GM21515 (cell line): ENCODE measurements at regions not wholly inside any gene's neighbourhood (a gene's known extent, or its start where the extent isn't known, plus 50 kb on each side); places are given as distances from the start of the nearest gene placed in this dataset.
"Not testable (repeated sequence)": the region's sequence is repeated elsewhere in the genome, so short reads cannot be mapped to it uniquely, and the experiment has no call there.

Experiments used
- ATAC-seq: cut with Tn5 transposase; IDR thresholded peaks from one replicate; pipeline ENCODE4 v1.9.1; 2021; ENCODE audit not compliant: unreplicated experiment

- ATAC-seq, result no peak
Observed at GRCh38 chr12:33514893-33515292, 75.3 kb upstream of the SYT10 start.

DNA sequence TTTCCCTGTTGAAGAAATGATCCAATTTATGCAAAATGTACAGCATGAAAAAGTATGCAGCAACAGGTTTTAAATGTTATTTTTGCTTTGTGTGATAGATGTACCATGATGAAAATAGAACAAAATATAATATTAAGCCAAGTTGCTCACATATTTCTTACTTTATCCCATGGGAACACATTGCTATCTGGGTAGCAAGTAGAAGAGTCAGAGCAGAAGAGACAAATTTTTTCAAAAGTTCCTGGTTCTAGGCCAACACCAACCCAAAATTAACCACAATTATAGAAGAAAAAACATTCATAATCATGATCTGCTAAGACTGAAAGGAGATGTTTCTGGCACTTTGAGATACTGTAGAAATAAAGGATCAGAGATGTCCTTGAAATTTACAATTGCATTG is 79.9 kb upstream of the SYT10 start:
- ATAC-seq, result no peak

DNA sequence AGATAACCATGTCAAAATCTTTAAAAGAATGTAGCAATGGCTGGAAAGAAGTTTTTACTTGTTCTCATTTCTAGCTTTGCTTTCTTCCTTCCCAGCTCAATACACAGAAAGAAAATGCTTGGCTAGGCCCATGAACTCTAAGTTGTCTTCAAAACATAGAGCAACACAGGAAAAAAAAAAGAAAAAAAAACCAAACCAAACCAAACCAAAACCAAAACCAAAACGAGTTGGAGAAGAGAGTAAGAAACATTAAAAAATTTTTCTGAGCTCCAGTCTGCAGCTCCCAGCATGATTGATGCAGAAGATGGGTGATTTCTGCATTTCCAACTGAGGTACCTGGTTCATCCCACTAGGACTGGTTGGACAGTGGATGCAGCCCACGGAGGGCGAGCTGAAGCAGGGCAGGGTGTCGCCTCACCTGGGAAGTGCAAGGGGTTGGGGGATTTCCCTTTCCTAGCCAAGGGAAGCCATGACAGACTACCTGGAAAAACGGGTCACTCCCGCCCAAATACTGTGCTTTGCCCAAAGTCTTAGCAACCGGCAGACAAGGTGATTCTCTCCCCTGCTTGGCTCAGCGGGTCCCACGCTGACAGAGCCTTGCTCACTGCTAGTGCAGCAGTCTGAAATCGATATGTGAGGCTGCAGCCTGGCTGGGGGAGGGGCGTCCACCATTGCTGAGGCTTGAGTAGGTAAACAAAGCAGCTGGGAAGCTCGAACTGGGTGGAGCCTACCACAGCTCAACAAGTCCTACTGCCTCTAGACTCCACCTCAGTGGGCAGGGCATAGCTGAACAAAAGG is 81.1 kb upstream of the SYT10 start:
- not testable (repeated sequence) for ATAC-seq

GRCh38 chr12:33529031-33529430 is 89.4 kb upstream of the SYT10 start:
- no peak for ATAC-seq

GRCh38 chr12:33529810-33530209 is 90.2 kb upstream of the SYT10 start:
- no peak for ATAC-seq

DNA sequence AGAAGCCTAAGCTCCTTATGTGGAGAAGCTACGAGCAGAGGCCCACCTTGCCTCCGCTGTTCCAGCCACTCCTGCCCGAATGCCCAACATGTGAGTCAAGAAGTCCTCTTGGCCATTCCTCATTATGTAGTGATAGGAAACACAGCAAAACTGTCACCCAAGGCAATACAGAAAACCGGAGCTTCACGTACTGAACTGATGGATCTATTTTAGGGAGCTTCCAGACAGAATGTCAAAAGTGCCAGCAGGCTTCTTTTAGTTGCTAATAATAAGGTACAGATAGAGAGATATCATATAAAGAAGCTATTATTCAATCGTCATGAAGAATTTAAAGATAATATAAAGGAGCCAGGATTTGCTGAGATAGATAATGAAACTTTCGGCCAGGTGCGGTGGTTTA is 91.6 kb upstream of the SYT10 start:
- ATAC-seq, result no peak

DNA sequence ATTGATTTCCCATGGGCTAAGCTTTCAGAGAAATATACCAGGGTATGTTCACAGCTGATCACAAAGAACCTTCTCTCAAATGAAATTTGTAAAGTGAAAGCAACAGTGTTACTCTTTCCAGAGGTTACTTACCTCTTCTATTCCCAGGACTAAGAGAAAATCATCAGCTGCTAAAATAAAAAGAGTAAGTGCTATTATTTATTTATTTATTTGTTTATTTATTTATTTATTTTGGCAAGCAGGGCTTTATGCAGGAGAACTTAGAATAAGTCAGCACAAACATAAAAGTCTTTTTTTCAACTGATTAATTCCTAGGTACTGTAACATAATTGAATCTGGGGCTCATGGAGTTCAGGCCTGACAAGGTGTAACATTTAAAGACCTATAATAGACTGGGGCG is 93.9 kb upstream of the SYT10 start:
- ATAC-seq, result no peak

GRCh38 chr12:33536431-33536830 is 96.8 kb upstream of the SYT10 start:
- no peak for ATAC-seq

- no peak for ATAC-seq
Observed at GRCh38 chr12:33546004-33546403, 106.4 kb upstream of the SYT10 start.

DNA sequence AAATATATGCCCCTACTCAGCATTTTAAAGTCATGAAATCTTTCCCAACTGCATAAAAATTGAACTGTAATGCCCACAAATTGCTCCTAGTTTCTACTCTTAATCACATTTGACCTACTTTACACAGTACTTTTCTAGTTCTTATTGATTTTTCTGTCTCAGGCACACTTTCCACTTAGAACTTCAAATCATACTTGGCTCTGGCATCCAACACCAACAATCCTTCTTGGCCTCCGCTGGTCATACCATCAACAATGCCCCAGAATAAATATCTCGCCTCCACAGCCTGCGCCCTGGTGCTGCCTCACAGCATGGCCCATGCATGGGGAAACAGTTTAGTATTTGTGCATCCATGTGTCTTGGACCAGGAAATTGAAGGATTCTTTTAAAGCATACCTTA is 107.5 kb upstream of the SYT10 start:
- no peak for ATAC-seq

DNA sequence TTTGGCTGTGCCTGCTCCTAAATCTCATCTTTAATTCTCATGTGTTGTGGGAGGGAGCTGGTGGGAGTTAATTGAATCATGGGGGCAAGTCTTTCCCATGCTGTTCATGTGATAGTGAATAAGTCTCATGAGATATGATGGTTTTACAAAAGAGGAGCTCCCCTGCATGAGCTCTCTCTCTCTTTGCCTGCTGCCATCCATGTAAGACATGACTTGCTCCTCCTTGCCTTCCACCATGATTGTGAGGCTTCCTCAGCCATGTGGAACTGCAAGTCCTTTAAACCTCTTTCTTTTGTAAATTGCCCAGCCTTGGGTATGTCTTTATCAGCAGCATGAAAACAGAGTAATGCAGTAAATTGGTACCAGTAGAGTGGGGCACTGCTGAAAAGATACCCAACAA is 110.6 kb upstream of the SYT10 start:
- not testable (repeated sequence) for ATAC-seq

DNA sequence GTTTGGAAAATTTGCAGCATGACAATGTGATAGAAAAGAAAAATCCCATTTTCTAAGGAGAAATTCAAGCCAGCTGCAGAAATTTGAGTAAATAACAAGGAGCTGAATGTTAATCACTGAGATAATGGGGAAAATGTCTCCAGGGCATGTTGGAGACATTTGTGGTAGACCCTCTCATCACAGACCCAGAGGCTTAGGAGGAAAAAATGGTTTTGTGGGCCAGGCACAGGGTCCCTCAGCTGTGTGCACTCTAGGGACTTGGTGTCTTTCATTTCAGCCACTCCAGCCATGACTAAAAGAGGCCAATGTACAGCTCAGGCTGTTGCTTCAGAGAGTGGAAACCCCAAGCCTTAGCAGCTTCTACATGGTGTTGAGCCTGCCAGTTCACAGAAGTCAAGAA is 111.4 kb upstream of the SYT10 start:
- no peak for ATAC-seq

- ATAC-seq, result no peak
Observed at GRCh38 chr12:33555128-33555527, 115.5 kb upstream of the SYT10 start.

DNA sequence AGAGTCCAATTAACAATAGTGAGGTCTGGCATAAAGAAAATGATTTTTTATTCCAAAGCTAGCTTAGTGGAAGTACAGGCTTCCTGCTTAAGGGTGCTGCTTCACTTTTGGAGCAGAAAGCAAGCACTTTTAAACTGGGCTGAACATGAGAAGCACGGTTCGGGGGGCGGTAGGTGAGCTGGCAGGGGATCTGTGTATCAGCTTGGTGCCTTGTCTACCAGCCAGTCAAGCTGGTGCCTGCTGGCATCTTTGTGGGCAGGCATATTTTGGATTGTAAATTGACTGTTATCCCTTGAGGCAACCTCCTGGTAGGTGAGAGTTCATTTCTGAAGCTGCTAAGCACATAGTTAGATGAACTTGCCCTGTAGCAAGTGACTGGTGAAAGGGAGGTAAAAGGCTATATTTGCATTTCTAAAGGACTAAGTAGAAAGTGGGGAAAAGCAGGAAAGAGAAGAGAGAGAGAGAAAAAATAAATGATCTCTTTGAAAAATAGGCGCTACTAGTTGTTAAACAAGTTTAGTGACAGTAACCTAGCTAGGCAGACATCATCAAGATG is 121.1 kb upstream of the SYT10 start:
- ATAC-seq, result no peak

DNA sequence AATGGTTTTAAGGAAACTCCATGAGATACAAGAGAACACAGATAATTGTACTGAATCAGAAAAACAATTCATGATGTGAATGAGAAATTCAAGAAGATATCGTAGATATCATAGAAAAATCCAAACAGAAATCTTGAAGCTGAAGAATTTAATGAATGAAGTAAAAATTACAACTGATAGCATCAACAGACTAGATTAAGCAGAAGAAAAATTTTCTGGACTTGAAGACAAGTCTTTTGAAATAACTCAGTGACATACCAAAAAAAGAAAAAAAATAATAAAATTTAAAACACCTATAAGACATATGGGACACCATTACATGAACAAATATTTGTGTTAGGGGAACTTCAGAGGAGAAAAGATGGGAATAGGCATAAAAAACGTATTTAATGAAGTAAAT is 122.8 kb upstream of the SYT10 start:
- ATAC-seq, result no peak

DNA sequence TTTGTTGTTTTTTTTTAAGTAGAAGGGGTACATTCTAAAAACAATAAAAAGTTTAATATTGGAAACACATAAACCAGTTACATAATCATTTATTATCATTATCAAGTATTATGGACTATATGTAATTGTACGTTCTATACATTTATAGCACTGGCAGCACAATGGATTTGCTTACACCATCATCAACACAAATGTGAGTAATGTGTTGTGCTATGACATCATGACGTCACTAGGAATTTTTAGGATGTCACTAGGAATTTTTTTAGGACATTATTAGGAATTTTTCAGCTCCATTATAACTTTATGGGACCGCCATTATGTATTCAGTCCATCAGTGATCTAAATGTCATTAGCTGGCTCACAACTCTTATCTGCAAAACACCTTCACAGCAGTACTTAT is 126.8 kb upstream of the SYT10 start:
- no peak for ATAC-seq

DNA sequence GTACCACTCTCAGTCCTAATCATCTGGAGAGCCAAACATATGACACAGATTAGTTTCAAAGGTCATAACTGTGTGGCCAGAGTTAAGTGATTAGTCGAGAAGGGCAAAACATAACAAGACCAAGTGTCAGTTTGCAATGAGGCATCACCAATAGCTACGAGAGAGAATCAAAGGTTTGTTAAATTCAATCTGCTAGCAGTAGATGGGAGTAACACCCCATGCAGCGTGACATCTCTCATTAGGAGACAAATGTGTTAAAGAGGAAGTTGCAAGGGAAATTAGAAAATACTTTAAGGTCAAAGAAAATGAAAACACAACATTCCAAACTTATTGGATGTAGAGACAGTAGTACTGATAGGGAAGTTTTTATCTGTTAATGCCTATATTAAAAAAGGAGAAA is 135.7 kb upstream of the SYT10 start:
- no peak for ATAC-seq

GRCh38 chr12:33581613-33582122 is 142.0 kb upstream of the SYT10 start:
- ATAC-seq, result no peak

- ATAC-seq, result no peak
Observed at GRCh38 chr12:33586576-33586975, 147.0 kb upstream of the SYT10 start.

DNA sequence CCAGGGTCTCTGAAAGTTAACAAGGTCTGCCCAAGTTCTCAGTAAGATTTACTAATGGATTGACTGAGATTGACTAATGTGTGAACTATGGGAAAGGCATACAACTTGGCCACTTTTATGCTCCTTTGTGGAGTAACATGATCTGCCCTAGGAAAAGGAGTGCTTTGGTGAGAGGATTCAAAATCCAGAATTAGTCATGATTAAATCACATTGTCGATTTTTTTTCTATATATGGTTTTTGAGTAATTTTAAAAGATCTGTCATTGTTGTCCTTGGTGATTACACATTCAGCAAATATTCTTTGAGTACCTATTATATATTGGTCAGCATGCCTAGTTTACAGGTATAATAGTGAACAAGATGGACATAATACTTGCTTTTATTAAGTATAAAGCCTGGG is 147.7 kb upstream of the SYT10 start:
- ATAC-seq, result no peak

GRCh38 chr12:33587784-33588712 is 148.4 kb upstream of the SYT10 start:
- ATAC-seq, result peak; percentile 84
